GM19372 (cell line): ENCODE measurements at regions not wholly inside any gene's neighbourhood (a gene's known extent, or its start where the extent isn't known, plus 50 kb on each side); places are given as distances from the start of the nearest gene placed in this dataset.

Experiments used
- ATAC-seq: cut with Tn5 transposase; IDR thresholded peaks from one replicate; pipeline ENCODE4 v1.9.1; 2021; ENCODE audit warnings: mild to moderate bottlenecking, low read depth, moderate library complexity; ENCODE audit not compliant: unreplicated experiment

DNA sequence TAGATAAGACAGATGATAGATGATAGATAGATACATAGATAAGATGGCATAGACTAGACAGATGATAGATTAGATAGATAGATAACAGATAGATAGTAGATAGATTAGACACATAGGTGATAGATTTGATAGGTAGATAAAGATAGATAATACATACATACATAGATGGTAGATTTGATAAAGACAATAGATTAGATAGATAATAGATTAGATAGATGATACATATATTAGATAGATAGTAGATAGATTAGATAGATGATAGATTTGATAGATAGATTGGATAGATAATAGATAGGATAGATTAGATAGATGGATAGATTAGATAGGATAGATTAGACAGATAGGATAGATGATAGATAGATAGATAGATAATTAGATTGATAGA, 327.6 kb downstream of the BRD1 start:
- ATAC-seq: no peak

DNA sequence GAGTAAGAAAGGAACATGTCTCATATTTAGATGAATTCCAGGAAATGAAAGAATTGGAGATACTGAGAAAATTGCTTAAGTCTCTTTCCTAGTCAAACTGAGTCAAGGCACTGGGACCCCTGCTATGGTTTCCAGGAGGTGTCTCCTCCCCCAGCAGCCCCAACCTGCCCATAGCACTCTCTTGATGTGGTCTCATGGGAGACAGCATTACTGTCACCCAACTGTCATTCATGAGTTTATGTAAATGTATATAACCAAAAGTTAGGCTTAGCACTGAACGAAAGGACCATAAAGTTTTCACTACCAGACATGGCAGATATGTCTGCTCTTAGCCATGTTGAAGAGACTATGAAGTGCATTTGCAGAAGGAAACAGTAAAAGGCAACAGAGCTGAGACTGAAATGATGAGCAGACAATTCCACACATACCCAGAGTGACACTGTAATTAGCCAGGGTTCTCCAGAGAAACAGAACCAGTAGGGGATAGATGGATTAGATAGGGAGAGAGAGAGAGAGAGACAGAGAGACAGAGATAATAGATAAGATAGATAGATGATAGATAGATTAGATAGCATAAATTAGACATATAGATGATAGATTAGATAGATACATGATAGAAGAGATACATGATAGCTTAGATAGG, 328.1 kb downstream of the BRD1 start:
- ATAC-seq: no peak

DNA sequence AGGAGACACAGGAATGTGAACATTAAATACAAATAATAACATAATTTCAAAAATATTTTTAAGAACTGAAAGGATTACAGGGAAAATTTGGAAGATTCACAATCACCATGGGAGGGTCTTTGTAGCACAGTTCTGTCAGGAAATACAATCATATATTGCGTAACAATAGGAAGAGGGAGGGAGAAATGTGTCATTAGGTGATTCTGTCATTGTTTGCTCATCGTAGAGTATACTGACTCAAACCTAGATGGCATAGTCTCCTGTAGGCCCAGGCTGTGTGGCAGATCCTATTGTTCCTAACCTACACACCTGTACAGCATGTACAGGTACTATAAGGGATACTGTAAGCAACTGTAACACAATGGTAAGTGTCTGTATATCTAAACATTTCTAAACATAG, 330.4 kb downstream of the BRD1 start:
- ATAC-seq: no peak

DNA sequence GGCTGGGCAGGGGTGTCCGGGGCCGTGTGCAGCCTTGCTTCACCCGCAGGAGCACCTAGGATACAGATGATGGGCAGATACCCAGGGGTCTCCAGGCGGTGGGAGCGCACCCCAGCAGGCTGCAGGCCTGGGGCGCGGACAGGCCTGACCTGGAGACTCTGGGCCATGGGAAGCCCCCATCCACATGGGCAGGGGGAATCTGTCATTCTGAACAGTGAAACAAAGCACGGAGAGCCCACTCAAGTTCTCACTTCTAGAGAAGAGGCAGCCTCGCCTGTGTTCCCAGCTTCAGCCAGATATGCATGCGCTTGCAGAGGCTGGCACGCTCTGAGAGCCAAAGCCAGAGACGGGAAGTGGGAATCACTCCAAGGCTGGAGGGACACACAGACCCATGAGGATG, 333.1 kb downstream of the BRD1 start:
- ATAC-seq: no peak

DNA sequence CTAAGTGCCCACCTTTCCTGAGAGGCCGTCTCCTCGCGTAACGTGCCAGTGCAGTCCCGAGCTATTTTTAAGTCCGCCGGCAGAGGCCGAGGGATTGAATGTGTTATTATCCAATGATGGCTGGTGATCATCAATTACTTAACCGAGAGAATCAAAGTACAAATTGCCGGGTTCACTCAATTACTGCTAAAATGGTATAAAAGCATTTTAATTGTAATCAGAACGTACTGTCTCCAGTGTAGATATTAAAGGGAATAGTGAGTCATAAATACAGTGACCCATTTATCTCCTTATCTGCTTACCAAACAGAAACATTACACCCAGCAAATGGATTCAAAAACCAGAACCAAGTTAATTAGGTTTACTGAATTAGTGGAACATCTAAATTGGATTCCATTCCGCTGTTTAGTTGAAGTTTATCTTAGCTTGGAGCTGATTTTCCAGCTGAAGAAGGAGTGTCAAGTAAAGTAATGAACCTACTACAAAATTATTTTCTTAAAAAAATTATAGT, 334.9 kb downstream of the BRD1 start:
- ATAC-seq: no peak

DNA sequence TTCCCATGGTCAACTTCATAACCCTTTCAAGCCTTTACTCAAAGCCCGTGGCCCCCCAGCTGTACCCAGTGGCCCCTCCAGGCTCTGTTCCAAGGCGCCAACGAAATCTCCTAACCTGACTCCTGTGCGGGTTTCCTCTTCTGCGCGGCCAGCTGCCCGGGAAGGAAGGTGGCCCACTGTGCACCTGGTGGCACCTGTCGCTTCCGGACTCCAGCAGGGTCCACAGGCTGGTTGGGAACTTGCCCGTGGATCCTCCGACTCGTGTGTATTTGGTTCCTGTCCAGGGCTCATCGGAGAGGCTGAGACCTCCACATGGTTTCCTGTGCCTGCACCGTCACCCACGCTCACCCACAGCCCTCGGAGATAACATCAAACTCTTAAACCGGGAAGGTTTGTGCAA, 335.4 kb downstream of the BRD1 start:
- no peak for ATAC-seq

DNA sequence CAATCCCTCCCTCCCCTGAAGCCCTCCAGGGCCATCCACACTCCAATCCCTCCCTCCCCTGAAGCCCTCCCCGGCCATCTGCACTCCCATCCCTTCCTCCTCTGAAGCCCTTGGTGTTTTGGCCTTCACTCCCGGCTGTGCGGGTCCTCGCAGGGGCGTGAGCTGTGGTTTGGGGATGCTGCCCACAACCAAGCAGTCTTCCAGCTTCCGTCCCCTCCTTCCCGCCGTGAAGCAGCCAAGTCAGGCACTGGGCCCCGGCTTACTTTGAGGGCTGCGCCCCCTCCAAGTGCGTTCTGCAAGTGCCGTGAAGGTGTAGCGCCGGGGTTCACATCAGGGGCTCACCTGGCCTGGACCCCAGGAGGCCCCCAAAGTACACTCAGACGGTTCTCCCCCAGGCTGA, 335.9 kb downstream of the BRD1 start:
- ATAC-seq: no peak

DNA sequence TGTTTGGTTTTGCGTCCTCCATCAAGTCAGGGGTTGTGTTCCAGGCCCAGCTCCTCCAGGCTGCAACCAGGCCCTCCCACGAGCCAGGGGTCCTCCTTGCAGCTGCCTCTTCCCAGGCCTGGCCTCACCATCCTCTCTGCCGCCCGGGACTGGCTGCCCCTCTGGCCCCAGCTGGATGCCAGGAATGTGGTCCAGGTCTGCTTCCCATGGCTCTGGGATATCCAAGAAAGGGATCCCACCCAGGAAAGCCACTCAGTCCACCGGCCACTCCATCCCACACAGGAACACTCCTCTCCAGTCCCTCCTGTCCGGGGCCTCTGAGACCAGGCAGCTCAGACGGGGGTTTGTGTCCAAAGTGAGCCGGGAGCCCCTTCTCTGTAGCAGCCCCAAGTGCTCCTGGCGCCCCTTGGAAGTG, 336.4 kb downstream of the BRD1 start:
- ATAC-seq: no peak

DNA sequence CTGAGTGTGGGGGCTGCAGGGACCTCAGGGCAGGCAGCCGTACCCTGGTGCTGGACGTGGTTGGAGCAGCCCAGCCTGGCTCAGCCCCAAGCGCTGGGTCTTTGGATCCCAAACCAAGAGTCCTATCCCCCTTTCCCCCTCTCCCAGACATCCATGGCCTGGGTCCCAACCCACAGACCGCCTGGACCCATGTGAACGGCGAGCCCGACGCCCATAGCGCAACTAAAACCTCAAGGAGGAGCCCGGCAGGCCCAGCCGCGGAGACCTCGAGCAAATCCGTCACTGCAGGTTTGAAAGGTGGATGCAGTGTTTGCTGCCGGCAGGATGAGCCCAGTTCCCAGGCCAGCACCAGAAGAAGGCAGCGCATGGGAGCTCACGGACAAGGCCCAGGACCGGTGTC, 337.0 kb downstream of the BRD1 start:
- ATAC-seq: no peak

DNA sequence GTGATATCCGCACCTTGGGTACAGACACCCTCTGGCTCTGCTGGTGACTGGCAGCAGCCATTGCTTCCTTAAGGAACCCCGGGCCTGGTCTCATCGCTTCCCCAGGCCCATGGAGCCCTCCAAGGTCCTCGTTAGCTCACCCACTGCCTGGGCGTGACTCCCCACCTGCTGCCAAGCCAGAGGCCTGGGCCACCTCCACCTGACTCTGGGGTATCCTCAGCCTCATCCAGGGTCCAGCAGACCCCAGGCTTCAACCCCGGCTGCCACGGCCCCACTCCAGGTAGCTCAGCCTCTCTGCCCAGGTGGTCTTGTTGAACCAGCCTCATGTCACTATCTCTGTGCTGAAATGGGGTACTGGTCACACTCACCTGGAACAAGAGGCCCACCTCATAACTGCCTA, 337.9 kb downstream of the BRD1 start:
- no peak for ATAC-seq

DNA sequence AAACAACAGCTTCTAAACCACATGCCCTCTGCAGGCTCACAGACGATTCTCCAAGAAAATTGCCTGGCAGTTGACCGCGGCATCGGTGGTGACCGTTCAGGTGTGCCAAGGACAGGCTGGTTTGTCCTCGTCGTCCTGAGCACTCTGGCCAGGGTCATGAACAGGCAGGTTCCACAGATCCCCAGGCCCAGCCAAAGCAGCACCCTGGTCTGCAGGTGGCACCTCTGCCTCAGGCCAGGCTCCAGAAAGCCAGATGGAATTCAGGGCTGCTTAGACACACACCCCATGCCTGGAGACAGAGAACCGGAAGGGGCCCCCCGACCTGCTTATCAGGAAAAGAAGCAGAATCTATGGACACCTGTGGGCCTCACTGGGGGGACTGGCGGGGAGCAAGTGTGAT, 338.7 kb downstream of the BRD1 start:
- ATAC-seq: no peak

DNA sequence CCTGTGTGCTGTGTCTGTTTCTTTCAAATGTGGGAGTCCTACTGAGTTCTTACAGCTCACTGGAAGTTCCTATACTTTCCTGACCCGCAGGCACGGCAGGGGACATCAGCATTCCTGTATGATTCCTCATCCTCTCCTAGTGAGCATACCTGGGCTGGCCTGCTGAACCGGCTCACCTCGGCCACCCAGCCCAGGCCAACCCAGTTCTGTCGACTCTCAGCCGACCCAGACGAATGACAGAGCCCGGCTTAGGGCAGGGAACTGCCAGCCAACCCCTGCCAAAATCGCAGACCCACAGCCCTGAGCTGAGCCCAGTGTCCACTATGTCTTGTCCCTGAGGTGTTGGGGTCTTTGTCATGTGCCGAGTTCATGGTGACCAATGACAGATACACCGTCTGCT, 339.7 kb downstream of the BRD1 start:
- no peak for ATAC-seq

DNA sequence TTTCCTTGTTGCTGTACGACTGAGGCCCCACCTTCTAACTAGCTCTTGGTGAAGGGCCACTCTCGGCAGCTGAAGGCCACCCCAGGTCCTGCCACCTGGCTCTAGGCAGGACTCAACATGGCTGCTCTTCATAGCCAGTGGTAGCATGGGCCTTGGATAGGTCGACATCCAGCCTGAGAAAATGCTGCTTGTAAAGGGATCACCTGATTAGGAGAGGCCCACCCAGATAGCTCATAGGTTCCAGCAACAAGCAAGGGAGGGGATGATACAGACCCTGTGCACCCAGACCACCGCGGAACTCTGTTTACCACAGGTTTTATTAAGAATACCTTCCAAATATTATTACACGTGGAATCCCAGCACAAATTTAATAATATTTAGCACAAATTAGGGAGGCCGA, 341.4 kb downstream of the BRD1 start:
- no peak for ATAC-seq

DNA sequence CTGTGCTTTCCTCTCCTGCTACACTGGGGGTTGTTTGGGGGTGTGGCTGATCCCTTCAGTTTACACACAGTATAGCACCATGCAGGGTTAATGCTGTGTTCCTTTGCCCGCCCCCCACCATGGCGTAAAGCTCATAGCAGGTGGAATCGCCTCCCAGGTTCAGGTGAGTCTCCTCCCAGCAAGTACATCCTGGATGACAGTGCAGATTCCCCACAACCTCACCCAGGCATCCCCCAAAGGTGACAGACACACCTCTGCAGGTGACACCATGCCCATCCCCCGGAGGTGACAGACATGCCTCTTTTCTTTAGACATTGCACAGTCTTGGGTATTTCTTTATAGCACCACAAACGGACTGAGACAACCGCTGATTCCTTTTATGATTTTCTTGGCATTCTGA, 343.7 kb downstream of the BRD1 start:
- ATAC-seq: no peak

DNA sequence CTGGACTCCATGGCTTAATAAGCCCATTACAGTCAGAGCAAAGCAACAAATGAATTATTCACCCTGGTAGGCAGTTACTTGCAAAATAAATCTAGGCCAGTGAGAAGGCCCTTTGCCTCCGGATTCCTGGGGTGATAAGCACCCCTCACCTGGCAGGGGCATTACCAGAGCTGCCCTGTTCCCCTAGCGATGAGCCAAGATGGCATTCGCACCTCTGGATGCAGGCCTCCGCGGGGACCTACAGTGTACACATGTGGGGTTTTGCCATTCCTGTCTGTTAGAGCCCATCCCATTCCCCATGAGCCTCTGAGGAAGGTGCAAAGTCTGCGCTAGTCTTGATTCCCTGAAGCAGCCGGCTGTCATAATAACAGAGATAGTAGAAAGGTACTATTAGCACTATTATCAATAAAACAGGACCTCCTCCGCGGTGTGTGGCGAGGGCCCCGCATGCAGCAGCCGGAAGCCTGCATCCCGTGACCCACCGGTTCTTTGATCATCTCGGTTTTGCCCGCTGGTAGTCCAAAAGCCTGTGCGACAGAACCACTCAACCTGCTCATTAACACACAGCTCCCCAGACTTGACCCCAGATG, 344.3 kb downstream of the BRD1 start:
- ATAC-seq: no peak

DNA sequence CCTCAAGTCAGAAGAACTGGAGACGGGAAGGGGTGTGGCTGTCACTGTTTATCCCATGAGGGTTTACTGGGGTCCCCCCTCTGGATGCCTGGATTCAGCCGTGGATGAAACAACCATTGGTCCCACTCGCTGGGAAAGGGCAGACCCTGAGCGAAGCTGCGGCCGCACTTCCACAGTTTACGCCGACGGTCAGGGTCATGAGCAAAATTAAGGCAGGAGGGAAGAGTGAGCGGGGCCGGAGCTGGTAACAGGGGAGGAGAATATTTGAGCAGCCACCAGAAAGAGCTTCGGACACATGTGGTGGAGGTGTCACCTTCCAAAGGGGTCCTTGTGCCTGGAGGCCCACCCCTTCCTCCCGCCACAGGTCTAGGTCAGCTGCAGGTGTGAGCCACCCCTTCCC, 344.9 kb downstream of the BRD1 start:
- no peak for ATAC-seq

DNA sequence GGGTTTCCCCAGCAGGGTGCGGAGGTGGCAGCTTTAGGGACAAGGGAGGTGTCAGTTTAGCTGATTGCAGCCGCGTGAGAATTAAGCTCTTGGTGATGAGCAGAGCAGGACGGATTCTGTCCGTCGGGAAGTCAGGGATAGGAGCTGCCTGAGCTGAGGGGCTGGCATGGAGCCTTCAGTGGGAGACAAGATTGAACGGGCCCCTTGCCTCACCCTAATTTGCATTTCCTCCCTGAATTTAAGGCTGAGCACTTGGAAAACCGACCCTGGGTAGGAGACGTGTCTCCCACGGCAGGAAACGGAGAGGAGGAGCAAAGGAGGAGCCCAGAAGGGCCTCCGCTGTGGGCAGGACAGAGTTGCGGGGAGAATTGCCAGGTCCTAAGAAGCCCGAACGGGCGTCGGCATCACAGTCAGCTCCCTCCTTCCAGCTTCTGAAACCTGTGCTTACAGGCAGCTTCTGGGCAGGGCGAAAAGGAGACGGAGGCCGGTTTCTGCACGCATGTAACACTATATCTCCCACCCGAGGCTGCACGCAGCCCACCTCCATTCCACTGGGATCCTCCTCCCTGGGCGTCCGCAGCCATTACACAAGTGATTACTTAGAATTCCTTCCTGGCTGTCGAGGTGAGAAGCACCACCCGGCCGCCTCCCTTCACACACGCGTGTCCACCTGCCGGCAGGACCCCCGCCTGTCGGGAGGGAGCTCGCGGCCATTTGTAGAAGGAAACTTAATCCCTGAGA, 345.8 kb downstream of the BRD1 start:
- no peak for ATAC-seq

DNA sequence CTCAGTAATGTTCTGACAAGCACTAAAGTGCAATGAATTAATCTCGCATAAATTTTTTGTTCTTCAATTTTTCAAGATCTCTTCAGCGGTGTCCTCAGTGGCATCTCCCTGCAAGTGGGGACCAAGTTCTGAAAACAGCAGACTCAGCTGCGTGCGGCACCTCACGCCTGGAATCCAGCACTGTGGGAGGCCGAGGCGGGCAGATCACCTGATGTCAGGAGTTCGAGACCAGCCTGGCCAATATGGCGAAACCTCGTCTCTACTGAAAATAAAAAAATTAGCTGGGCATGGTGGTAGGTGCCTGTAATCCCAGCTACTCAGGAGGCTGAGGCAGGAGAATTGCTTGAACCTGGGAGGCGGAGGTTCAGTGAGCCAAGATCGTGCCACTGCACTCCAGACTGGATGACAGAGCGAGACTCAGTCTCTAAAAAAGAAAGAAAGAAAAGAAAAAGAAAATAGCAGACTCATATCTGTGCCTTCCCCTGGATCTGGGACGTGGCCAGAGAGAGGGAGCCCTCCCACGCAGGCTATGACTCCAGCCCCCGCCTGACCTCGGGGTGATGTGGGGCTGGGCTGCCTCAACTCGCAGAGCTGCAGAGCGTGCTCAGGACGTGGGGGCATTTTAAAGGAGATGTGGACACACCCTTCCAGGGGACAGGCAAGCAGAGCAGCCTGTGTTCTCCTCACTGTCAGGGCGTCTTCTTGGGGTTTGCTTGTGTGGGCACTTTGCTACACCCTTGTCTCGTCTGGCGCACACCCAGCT, 346.6 kb downstream of the BRD1 start:
- no peak for ATAC-seq

DNA sequence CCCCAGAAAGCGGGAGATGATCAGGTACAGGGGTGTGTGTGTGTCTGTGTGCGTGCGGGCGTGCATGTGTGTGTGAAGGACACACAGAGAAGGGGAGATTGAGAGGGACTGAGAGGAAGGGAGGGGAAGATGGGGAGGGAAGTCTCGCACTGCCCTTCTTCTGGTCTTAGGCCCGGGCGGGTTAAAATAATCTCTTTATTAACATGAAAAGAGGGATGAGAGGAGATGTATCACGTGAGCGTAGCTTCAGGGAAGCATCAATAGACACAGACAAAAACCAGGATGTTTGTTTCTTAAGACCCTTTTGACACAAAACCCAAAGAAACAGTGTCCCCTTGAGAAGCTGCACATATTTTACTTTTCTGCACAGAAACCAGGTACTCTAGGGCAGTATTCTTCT, 347.3 kb downstream of the BRD1 start:
- no peak for ATAC-seq

DNA sequence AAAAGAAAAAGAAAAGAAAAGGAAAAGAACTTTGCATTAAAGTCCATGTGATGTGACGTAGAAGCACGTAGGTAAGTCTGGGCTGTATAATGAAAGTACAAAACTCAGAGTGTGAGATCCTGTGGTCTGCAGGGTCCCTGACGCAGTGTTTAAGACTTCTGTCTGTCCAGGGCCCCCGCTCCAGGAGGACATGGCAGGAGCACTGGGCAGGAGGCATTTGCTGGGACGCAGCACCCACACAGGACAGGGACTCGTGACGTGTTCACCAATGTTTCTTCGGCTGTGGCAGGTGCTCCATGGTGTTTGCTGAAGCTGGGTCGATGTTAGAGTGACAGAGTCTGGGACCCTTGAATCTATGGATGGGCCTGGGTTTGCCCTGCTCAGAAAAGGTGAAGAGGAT, 348.1 kb downstream of the BRD1 start:
- no peak for ATAC-seq

DNA sequence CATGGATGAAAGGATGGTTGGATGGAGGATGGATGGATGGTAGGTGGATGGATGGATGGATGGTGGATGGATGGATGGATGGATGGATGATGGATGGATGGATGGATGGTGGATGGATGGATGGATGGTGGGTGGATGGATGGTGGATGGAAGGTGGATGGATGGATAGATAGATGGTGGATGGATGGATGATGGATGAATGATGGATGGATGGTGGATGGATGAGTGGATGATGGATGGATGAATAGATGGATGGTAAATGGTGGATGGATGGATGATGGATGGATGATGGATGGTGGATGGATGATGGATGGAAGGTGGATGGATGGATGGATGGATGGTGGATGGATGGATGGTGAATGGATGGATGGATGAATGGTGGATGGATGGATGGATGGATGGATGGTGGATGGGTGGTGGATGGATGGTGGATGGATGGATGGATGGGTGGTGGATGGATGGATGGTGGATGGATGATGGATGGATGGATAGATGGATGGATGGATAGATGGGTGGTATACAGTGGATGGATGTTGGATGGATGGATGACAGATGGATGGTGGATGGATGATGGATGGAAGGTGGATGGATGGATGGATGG, 350.8 kb downstream of the BRD1 start:
- no peak for ATAC-seq
